Thyroid gland (tissue), 4 donors: ENCODE measurements at regions not wholly inside any gene's neighbourhood (a gene's known extent, or its start where the extent isn't known, plus 50 kb on each side); places are given as distances from the start of the nearest gene placed in this dataset.

Source experiments
- DNase-seq, 2 donors: peaks; one replicate each; pipeline ENCODE4 v3.0.0-alpha.2; 2019
- H3K27ac ChIP-seq, 3 donors: fragments of 200-600 bp; sonication (generic); 1 replicate in 2 of 3; 2 replicates in 1 of 3; pipeline ENCODE4 v1.5.1; 2016 to 2019; ENCODE audit warnings: mild to moderate bottlenecking in 1 of 3, moderate library complexity in 1 of 3
- H3K27me3 ChIP-seq: fragments of 200-600 bp; sonication (generic); one replicate; pipeline ENCODE4 v1.5.1; 2019
- H3K36me3 ChIP-seq, 2 donors: fragments of 200-600 bp; sonication (generic); one replicate each; pipeline ENCODE4 v1.5.1; 2016 to 2019
- H3K4me1 ChIP-seq, 2 donors: fragments of 200-600 bp; sonication (generic); one replicate each; pipeline ENCODE4 v1.5.1; 2017 to 2019
- H3K4me3 ChIP-seq, 3 donors: fragments of 200-600 bp; sonication (generic); replicated peaks in 1 of 3; 1 replicate in 2 of 3; 2 replicates in 1 of 3; pipeline ENCODE4 v1.5.1; 2016; ENCODE audit warnings: mild to moderate bottlenecking in 1 of 3
- H3K9me3 ChIP-seq: fragments of 200-600 bp; sonication (generic); one replicate; pipeline ENCODE4 v1.5.1; 2017
- CTCF ChIP-seq, 6 experiments: fragments of 200-600 bp in 3 of 6; fragments of 450-650 bp in 3 of 6; sonication (generic) in 3 of 6; IDR thresholded peaks; one replicate each; pipeline ENCODE4 v1.5.1; 2016 to 2019; ENCODE audit warnings: antibody characterized with exemption in 6 of 6, mild to moderate bottlenecking in 2 of 6, inconsistent platforms in 1 of 6, moderate library complexity in 1 of 6
- POLR2A ChIP-seq, 2 donors: fragments of 450-650 bp; IDR thresholded peaks; one replicate each; pipeline ENCODE4 v1.6.1; 2017; ENCODE audit warnings: antibody characterized with exemption in 2 of 2, mild to moderate bottlenecking in 2 of 2, moderate library complexity in 1 of 2
- WGBS, 2 donors: methylation state at CpG; one replicate each; pipeline ENCODE4 v1.1.5; 2017; 5-methylcytosine and 5-hydroxymethylcytosine counted together
- intact Hi-C: fragments of 100-400 bp; cut with DNase I; formaldehyde crosslinking; loops from one replicate; pipeline ENCODE4 v1.15.1; 2023

DNA sequence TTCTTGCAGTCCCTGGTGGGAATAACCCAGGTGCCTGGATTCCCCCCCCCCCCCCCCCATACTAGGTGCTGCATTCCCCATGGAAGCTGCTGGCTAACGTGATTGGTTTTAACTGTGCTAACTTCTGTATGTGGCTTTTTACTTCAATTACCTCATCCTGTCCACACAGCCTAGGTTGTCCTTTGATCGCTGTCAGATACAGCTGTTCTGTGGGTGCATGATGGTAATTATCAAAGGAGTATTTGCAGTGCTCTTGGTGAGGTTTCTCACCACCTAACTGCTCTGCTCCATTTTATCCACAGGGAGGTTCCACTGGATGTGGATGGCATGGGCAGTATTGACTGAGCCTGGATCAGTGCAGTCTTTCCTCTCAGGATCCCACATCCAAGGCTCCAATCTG, 93.0 kb downstream of the ZNF518B start:
- Histone ChIP-seq H3K27me3 (no peaks in the 10 kb centered on the region), H3K27ac (no peak overlapping the region), H3K4me3 (no peak overlapping the region), H3K9me3 (no peaks in the 10 kb centered on the region), H3K4me1 (no peaks in the 10 kb centered on the region), H3K36me3 (no peaks in the 10 kb centered on the region)
- no peak for DNase-seq
- no peak for TF ChIP-seq CTCF (IDR thresholded peaks at IDR 0.05)
- WGBS, 2 donors, result 83 to 96% methylated on average over 2 of the region's 2 CpGs
- intact Hi-C loops, result no loop called here

GRCh38 chr4:10354746-10355145, 102.5 kb downstream of the ZNF518B start:
- TF ChIP-seq POLR2A (IDR thresholded peaks at IDR 0.05) (no peak), CTCF (IDR thresholded peaks at IDR 0.05) (no peak)
- no peaks in the 10 kb centered on the region for H3K36me3 ChIP-seq
- no peak overlapping the region for H3K27ac ChIP-seq
- intact Hi-C loops, result no loop called here
- H3K4me1 ChIP-seq, result peaks cover 5 to 12% of the 10 kb centered on the region in 2 donors
- no peaks in the 10 kb centered on the region for H3K9me3 ChIP-seq
- H3K4me3 ChIP-seq, result no peak overlapping the region
- no peaks in the 10 kb centered on the region for H3K27me3 ChIP-seq
- no peak for DNase-seq

DNA sequence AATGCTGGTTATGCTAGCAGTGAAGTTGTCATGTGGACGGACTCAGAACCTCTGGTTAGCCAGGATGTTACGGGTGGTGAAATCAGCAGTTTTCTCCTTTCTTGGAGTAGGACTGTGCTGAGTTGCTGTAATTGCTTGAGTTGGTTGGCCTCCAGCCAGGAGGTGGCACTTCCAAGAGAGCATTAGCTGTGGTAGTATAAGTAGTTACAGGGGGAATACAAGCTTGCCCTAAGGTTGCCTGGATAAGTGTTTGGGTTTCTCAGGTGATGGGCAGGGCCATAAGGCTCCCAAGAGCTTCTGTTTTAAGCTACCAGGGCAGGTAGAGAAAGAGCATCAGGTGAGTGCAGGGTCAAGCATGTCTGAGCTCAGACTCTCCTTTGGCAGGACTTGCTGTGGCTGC, 103.0 kb downstream of the ZNF518B start:
- TF ChIP-seq POLR2A (IDR thresholded peaks at IDR 0.05) (no peak), CTCF (IDR thresholded peaks at IDR 0.05) (no peak)
- intact Hi-C loops, result no loop called here
- WGBS, 2 donors, result 39 to 44% methylated on average over 2 of the region's 2 CpGs

DNA sequence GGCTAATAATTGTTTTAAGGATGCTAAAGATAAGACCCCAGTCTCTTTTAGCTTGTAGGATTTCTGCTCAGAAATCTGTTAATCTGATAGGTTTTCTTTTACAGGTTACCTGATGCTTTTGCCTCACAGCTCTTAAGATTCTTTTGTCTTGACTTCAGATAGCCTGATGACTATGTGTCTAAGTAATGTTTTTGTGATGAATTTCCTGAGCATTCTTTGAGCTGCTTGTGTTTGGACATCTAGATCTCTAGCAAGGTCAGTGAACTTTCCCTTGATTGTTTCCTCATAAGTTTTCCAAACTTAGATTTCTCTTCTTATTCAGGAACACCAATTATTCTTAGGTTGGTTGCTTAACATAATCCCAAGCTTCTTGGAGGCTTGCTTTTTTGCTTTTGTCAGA, 104.1 kb downstream of the ZNF518B start:
- no peak overlapping the region for H3K27ac ChIP-seq
- H3K4me3 ChIP-seq, result no peak overlapping the region
- DNase-seq, result no peak
- TF ChIP-seq CTCF (IDR thresholded peaks at IDR 0.05) (no peak), POLR2A (IDR thresholded peaks at IDR 0.05) (no peak)
- H3K4me1 ChIP-seq, result peaks cover 5 to 12% of the 10 kb centered on the region in 2 donors
- intact Hi-C loops, result no loop called here
- H3K36me3 ChIP-seq, result no peaks in the 10 kb centered on the region
- no peaks in the 10 kb centered on the region for H3K9me3 ChIP-seq
- H3K27me3 ChIP-seq, result no peaks in the 10 kb centered on the region

More for the DNA sequence above, 103.0 kb downstream of the ZNF518B start:
- H3K27me3 ChIP-seq, result no peaks in the 10 kb centered on the region
- no peak overlapping the region for H3K4me3 ChIP-seq
- no peaks in the 10 kb centered on the region for H3K9me3 ChIP-seq
- no peak overlapping the region for H3K27ac ChIP-seq
- peak; percentile 88 to 89 for DNase-seq
- H3K36me3 ChIP-seq, result no peaks in the 10 kb centered on the region
- H3K4me1 ChIP-seq, result peaks cover 5 to 12% of the 10 kb centered on the region in 2 donors

- Histone ChIP-seq H3K9me3 (no peaks in the 10 kb centered on the region), H3K27me3 (no peaks in the 10 kb centered on the region), H3K27ac (no peak overlapping the region), H3K4me1 (no peaks in the 10 kb centered on the region), H3K4me3 (no peak overlapping the region), H3K36me3 (no peaks in the 10 kb centered on the region)
- TF ChIP-seq CTCF (IDR thresholded peaks at IDR 0.05) (no peak), POLR2A (IDR thresholded peaks at IDR 0.05) (no peak)
- intact Hi-C loops, result no loop called here
- DNase-seq, result no peak
These were observed 109.0 kb downstream of the ZNF518B start for GRCh38 chr4:10348241-10348640.
